OCI-LY1 (cell line): ENCODE measurements at regions not wholly inside any gene's neighbourhood (a gene's known extent, or its start where the extent isn't known, plus 50 kb on each side); places are given as distances from the start of the nearest gene placed in this dataset.
A peak's percentile ranks its signal among the peaks of the same experiment; 100 is the strongest.

Experiments
- H2AFZ ChIP-seq: fragments of 200-600 bp; sonication (generic), shearing (Covaris generic); 2 replicates; pipeline ENCODE4 v1.6.0; 2014; ENCODE audit warnings: antibody characterized with exemption, mild to moderate bottlenecking, low read length
- H3F3A ChIP-seq: fragments of 200-600 bp; sonication (generic), shearing (Covaris generic); 2 replicates; pipeline ENCODE4 v1.6.0; 2014; ENCODE audit warnings: mild to moderate bottlenecking, antibody characterized with exemption, low read length, moderate library complexity; ENCODE audit not compliant: insufficient read depth
- H3K27ac ChIP-seq: fragments of 200-600 bp; sonication (generic); 2 replicates; pipeline ENCODE4 v1.5.1; 2014; ENCODE audit warnings: low read length, mixed run types, mild to moderate bottlenecking, low read depth; ENCODE audit not compliant: poor library complexity, severe bottlenecking
- H3K27me3 ChIP-seq: fragments of 200-600 bp; sonication (generic); 2 replicates; pipeline ENCODE4 v1.6.0; 2014; ENCODE audit warnings: antibody characterized with exemption, mild to moderate bottlenecking, low read length, moderate library complexity; ENCODE audit not compliant: insufficient read depth
- H3K36me3 ChIP-seq: fragments of 200-600 bp; sonication (generic); 2 replicates; pipeline ENCODE4 v1.6.1; 2014; ENCODE audit warnings: mild to moderate bottlenecking, antibody characterized with exemption, low read length, moderate library complexity, mixed read lengths; ENCODE audit not compliant: insufficient read depth
- H3K4me1 ChIP-seq: fragments of 200-600 bp; sonication (generic); 2 replicates; pipeline ENCODE4 v1.5.1; 2014; ENCODE audit warnings: mild to moderate bottlenecking, low read length, moderate library complexity; ENCODE audit not compliant: insufficient read depth, severe bottlenecking
- H3K4me2 ChIP-seq: fragments of 200-600 bp; sonication (generic), shearing (Covaris generic); 2 replicates; pipeline ENCODE4 v1.6.1; 2014; ENCODE audit warnings: low read length
- H3K4me3 ChIP-seq: fragments of 200-600 bp; sonication (generic); 2 replicates; pipeline ENCODE4 v1.5.1; 2014; ENCODE audit warnings: low read length, low read depth, mild to moderate bottlenecking, mixed read lengths; ENCODE audit not compliant: poor library complexity, severe bottlenecking
- H3K79me2 ChIP-seq: fragments of 200-600 bp; shearing (Covaris generic); 2 replicates; pipeline ENCODE4 v1.6.1; 2016; ENCODE audit warnings: mixed run types, low read length, mixed read lengths; ENCODE audit not compliant: insufficient read depth
- H3K9ac ChIP-seq: fragments of 200-600 bp; sonication (generic), shearing (Covaris generic); 2 replicates; pipeline ENCODE4 v1.6.1; 2014; ENCODE audit warnings: mild to moderate bottlenecking, low read length, mixed read lengths
- H3K9me2 ChIP-seq: fragments of 200-600 bp; sonication (generic), shearing (Covaris generic); 2 replicates; pipeline ENCODE4 v1.6.1; 2014; ENCODE audit warnings: low read depth, mild to moderate bottlenecking, low read length, mixed read lengths
- H3K9me3 ChIP-seq: fragments of 200-600 bp; shearing (Covaris generic); 2 replicates; pipeline ENCODE4 v1.6.1; 2014; ENCODE audit warnings: low read length, mixed read lengths
- H4K20me1 ChIP-seq: fragments of 200-600 bp; sonication (generic), shearing (Covaris generic); 2 replicates; pipeline ENCODE4 v1.6.0; 2016; ENCODE audit warnings: mild to moderate bottlenecking, low read length; ENCODE audit not compliant: insufficient read depth
- EZH2 ChIP-seq: fragments of 200-600 bp; sonication (generic), shearing (Covaris generic); IDR thresholded peaks from 2 replicates; pipeline ENCODE4 v1.8.0; 2017; ENCODE audit warnings: borderline replicate concordance, mixed run types, mild to moderate bottlenecking, antibody characterized with exemption, low read length, moderate library complexity, mixed read lengths
- TF ChIP-seq, protein P1 (sequence below): fragments of 200-600 bp; sonication (generic), shearing (Covaris generic); IDR thresholded peaks from 2 replicates; pipeline ENCODE4 v1.5.1; 2017; ENCODE audit warnings: mild to moderate bottlenecking, antibody characterized with exemption, low read length, moderate library complexity, mixed read lengths

DNA sequence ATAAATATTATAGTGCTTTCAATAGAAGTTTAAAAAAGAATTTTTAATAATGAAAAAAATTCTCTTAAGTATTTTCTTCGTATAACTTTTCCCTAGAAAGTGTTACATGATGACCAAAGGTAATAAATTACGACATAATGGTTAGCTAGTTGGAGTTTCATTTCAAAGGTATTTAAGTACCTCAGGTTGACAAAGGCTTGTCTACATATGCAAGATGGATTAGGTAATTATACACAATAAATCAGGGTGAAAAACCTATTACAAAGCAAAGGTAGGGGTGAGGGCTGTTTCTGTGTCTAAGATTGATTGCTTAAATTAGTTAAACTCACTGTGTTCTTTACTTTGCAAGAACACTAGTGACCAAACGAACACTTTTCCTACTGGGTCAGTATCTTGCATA lies 508.5 kb upstream of the FAT1 start:
- Histone ChIP-seq H3K9me2 (no peaks in the 10 kb centered on the region), H3K36me3 (no peaks in the 10 kb centered on the region), H3K9ac (no peak overlapping the region), H3K4me2 (no peak overlapping the region), H3K4me1 (peaks cover 33% of the 10 kb centered on the region), H3K9me3 (peaks cover 3% of the 10 kb centered on the region; the same call in 1 of the 2 replicates), H3K27ac (no peak overlapping the region), H3K4me3 (no peak overlapping the region), H3K27me3 (no peaks in the 10 kb centered on the region), H3F3A (no peaks in the 10 kb centered on the region), H4K20me1 (no peaks in the 10 kb centered on the region), H2AFZ (no peak overlapping the region), H3K79me2 (no peaks in the 10 kb centered on the region)
- TF ChIP-seq, protein P1, sequence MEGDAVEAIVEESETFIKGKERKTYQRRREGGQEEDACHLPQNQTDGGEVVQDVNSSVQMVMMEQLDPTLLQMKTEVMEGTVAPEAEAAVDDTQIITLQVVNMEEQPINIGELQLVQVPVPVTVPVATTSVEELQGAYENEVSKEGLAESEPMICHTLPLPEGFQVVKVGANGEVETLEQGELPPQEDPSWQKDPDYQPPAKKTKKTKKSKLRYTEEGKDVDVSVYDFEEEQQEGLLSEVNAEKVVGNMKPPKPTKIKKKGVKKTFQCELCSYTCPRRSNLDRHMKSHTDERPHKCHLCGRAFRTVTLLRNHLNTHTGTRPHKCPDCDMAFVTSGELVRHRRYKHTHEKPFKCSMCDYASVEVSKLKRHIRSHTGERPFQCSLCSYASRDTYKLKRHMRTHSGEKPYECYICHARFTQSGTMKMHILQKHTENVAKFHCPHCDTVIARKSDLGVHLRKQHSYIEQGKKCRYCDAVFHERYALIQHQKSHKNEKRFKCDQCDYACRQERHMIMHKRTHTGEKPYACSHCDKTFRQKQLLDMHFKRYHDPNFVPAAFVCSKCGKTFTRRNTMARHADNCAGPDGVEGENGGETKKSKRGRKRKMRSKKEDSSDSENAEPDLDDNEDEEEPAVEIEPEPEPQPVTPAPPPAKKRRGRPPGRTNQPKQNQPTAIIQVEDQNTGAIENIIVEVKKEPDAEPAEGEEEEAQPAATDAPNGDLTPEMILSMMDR = no peak
- no peak for TF ChIP-seq EZH2

DNA sequence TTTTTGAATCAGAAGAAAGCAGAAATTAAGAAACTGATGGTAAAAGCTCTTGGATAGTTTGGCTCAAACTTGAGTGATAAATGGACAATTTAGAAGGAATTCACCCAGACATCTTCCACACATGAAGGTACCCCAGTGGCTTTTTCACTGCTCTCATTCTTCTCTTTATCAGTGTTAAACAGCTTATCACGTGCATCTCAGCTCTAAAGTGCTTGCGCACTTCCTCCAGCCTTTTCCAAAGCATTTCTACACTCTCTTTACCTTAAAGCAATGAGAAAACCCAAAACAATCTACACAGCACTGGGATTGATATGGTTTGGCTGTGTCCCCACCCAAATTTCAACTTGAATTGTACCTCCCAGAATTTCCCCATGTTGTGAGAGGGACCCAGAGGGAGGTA lies 509.1 kb upstream of the FAT1 start:
- no peaks in the 10 kb centered on the region for H3K79me2 ChIP-seq
- no peaks in the 10 kb centered on the region for H3F3A ChIP-seq
- H4K20me1 ChIP-seq = no peaks in the 10 kb centered on the region
- peaks cover 29% of the 10 kb centered on the region for H3K4me1 ChIP-seq
- no peak overlapping the region for H3K27ac ChIP-seq
- H3K9me3 ChIP-seq = peaks cover 3% of the 10 kb centered on the region; the same call in 1 of the 2 replicates
- no peak overlapping the region for H3K9ac ChIP-seq
- no peaks in the 10 kb centered on the region for H3K9me2 ChIP-seq
- TF ChIP-seq EZH2 = no peak
- TF ChIP-seq, protein P1 = no peak
- no peak overlapping the region for H3K4me2 ChIP-seq
- no peaks in the 10 kb centered on the region for H3K36me3 ChIP-seq
- no peak overlapping the region for H2AFZ ChIP-seq
- H3K4me3 ChIP-seq = no peak overlapping the region
- no peaks in the 10 kb centered on the region for H3K27me3 ChIP-seq

DNA sequence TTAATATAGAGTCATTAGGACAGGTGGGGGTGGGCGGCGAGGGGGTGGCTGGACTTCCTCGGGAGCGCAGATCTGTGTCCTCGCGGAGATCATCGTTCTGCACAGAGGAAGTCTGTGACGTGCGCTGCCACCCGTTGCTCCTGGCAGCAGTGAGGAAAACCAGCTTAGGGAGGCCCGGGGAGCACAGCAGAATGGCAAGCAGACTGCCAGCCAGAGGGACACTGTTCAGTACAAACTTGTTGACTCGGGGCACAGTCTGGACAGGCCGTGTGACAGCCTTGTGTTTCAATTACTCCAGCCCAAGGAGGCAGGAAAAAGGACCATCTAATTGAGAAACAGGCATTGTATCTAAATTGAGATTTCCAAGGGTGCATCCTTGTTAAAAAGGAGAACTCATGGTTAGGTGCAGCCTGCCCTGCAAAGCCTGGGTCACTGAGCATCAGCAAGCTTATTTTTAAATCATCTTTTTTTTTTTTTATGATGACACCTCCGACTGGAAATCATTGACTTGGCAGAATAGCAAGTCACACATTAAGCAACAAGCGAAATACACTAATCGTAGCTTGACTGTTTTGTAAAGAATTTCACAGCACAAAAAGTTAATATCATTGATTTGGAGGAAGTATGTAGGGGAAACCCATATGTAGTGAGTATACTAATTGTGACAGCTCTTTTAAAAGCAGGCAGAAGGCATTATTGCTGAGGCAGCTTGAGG lies 512.0 kb upstream of the FAT1 start:
- Histone ChIP-seq H3K4me1 (peaks cover 14% of the 10 kb centered on the region), H3K79me2 (no peaks in the 10 kb centered on the region), H3K9ac (no peak overlapping the region), H3K27ac (peak overlapping the region; percentile 9), H2AFZ (peak overlapping the region; percentile 52; the same call in 1 of the 2 replicates), H3F3A (no peaks in the 10 kb centered on the region), H3K36me3 (no peaks in the 10 kb centered on the region), H3K4me3 (no peak overlapping the region), H3K4me2 (peak overlapping the region; percentile 3; the same call in 1 of the 2 replicates), H4K20me1 (no peaks in the 10 kb centered on the region), H3K9me3 (0 out of 2 replicates have a peak, but pooled peaks cover 3% of the 10 kb centered on the region), H3K9me2 (no peaks in the 10 kb centered on the region), H3K27me3 (no peaks in the 10 kb centered on the region)
- no peak for TF ChIP-seq EZH2
- TF ChIP-seq, protein P1 = no peak
